Vagina (tissue), 2 donors: ENCODE measurements at regions not wholly inside any gene's neighbourhood (a gene's known extent, or its start where the extent isn't known, plus 50 kb on each side); places are given as distances from the start of the nearest gene placed in this dataset.

Source experiments
- CTCF ChIP-seq, 3 experiments: fragments of 450-650 bp in 2 of 3; fragments of 200-600 bp in 1 of 3; sonication (generic) in 1 of 3; IDR thresholded peaks; one replicate each; pipeline ENCODE4 v1.5.1; 2017 to 2019; ENCODE audit warnings: antibody characterized with exemption in 3 of 3, mild to moderate bottlenecking in 2 of 3, moderate library complexity in 2 of 3
- POLR2A ChIP-seq, 2 donors: fragments of 450-650 bp; IDR thresholded peaks; one replicate each; pipeline ENCODE4 v1.6.1; 2017; ENCODE audit warnings: antibody characterized with exemption in 2 of 2, mild to moderate bottlenecking in 2 of 2, moderate library complexity in 2 of 2
- POLR2AphosphoS5 ChIP-seq, 2 donors: sonication (generic); formaldehyde crosslinking; IDR thresholded peaks; one replicate each; pipeline ENCODE4 v1.9.0; 2017; ENCODE audit warnings: antibody characterized with exemption in 2 of 2, mild to moderate bottlenecking in 2 of 2, low read depth in 1 of 2; ENCODE audit not compliant: insufficient read depth in 1 of 2

DNA sequence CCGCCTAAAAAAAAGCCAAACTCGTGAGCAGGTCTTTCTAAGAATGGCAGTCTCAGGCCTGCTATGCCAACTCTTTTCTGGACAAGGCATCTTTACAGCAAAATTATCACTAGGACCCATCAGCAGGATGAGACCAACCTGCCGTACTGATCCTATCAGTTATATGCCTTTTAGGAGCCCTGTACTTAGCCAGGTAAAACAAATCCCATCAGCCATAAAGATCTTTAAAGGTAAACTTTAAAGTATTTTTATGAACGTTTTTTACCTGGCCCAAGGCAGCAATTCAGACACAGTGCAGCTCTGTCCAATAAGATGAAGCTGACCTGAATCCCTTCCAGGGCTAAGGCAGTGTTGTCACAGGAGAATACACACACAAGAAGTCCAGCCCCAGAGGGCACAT, 51.3 kb upstream of the TGM3 start:
- no peak for TF ChIP-seq POLR2AphosphoS5 (IDR thresholded peaks at IDR 0.05; ENCODE audit: insufficient read depth in 1 of 2, low read depth in 1 of 2)
- no peak for TF ChIP-seq POLR2A (IDR thresholded peaks at IDR 0.05)
- TF ChIP-seq CTCF (IDR thresholded peaks at IDR 0.05): no peak
